T47D (cell line): ENCODE measurements at regions not wholly inside any gene's neighbourhood (a gene's known extent, or its start where the extent isn't known, plus 50 kb on each side); places are given as distances from the start of the nearest gene placed in this dataset.

Experiments
- DNase-seq, 2 experiments: peaks; one replicate each; pipeline versions ENCODE4 v3.0.0 to v3.0.0-alpha.2; 2011 to 2012; ENCODE audit warnings: low read depth in 1 of 2, low spot score in 1 of 2
- JUND ChIP-seq: IDR thresholded peaks from 2 replicates; pipeline ENCODE4 v1.6.1; 2012; ENCODE audit warnings: low read depth
- in situ Hi-C: cut with HindIII; loops from 2 replicates; pipeline ENCODE4 v1.10.0; 2016; ENCODE audit warnings: low sequenced_read_pairs, low pct_unique_long_range_greater_than_20kb

DNA sequence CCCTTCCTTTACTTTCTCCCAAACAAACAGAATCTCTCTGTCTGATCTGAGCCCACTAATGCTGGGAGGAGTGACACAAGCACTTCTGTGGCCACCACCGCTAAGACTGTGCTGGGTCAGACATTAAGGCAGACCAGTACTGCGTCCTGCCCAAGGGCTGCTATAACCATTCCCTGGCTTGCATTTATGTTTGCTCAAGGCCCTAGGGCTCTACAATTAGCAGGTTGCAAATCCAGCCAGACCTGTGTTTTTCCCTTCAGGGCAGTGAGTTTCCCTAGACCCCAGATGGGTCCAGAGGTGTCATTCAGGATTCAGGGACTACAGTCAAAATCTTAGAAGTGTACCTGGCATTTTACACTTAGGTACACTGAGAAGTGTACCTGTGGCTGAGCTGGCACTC lies 89.7 kb downstream of the SPANXN4 start:
- TF ChIP-seq JUND = no peak
- in situ Hi-C loops = no loop called here
- peak in 1 of 2 experiments; percentile 63 for DNase-seq

DNA sequence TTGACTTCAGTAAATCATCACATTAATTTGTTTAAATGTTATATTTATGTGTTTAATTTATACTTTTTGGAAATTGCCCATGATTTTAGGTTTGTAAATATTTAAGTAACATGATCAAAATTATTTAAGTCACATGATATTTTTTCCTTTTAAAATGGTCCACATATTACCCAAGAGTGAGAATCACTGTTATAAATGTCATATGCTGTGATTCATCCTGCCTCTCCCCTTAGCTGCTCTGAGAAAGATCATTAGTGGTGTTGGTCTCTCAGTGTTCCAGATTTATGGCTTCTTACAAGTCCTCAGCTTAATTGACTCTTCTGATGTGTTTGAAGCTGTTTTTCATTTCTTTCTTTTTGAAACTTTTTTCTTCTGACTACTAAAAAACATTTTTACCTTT lies 70.1 kb downstream of the SPANXN4 start:
- in situ Hi-C loops = no loop called here
- no peak for DNase-seq
- TF ChIP-seq JUND = no peak

DNA sequence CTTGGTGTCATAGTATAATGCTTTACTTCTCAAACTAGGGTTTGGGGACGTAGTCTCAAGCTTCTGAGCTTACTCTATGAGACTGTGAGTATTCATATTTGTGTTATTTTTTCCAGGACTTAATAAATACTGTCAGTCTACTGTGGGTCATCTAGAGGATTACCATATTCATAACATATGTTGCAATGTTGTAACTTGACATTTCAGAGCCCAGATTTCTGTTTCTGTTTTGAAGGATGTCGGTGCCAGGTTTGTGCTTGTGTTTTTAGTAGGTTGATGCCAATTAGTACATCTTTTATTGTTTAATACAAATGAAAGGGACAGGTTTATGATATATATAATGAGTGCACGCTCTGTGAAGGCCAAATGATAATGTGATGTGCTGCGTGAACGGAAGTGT lies 69.6 kb downstream of the SPANXN4 start:
- in situ Hi-C loops = no loop called here

DNA sequence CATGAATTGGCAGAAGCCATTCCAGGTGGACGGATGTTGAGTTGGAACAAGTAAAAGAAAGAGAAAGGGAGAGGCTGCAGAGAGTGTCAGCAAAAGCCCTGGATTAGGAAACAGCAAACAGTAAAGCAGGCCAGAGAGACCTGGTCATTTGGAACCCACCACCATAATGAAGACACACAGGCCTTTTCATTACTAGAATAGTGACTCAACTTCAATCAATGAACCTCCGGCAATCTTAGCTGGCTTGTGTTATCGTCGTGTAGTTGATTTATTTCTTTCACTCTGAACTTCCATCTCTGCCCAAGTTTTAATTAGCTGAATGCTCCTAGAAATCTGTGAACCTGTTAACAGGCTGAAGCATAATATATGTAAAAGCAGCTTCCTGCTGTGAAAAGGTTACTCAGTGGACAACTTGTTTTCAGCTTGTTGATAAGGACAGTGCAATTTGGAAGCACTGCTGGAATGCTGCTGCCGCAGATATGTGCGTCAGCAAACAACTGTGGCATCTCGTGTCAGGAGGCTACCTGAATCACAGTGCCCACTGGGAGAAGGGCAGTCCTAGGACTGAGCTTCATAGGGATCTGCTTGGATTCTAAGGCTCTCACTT lies 68.8 kb downstream of the SPANXN4 start:
- in situ Hi-C loops = no loop called here

More for the DNA sequence above, 69.6 kb downstream of the SPANXN4 start:
- no peak for TF ChIP-seq JUND
- no peak for DNase-seq

More for the DNA sequence above, 68.8 kb downstream of the SPANXN4 start:
- DNase-seq = no peak
- no peak for TF ChIP-seq JUND
